ENCODE measurements at regions not wholly inside any gene's neighbourhood (a gene's known extent, or its start where the extent isn't known, plus 50 kb on each side); places are given as distances from the start of the nearest gene placed in this dataset.
A peak's percentile ranks its signal among the peaks of the same experiment; 100 is the strongest.

- TF ChIP-seq TAF1 (IDR thresholded peaks at IDR 0.05; ENCODE audit: borderline replicate concordance, low read depth, low read length) (no peak), POLR2AphosphoS5 (IDR thresholded peaks at IDR 0.05; ENCODE audit: low read depth, low read length) (no peak), POLR2A (IDR thresholded peaks at IDR 0.05; ENCODE audit: low read depth, low read length) (no peak)
- FAIRE-seq: no peak
- DNase-seq (ENCODE audit: insufficient read length): no peak
Observed at GRCh38 chr3:63048367-63049326, 173.4 kb upstream of the CADPS start.

- TF ChIP-seq TAF1 (IDR thresholded peaks at IDR 0.05; ENCODE audit: borderline replicate concordance, low read depth, low read length) (no peak), POLR2A (IDR thresholded peaks at IDR 0.05; ENCODE audit: low read depth, low read length) (no peak), POLR2AphosphoS5 (IDR thresholded peaks at IDR 0.05; ENCODE audit: low read depth, low read length) (no peak)
- DNase-seq (ENCODE audit: insufficient read length) (no peak), FAIRE-seq (no peak)
Observed at GRCh38 chr3:63050548-63051177, 175.4 kb upstream of the CADPS start.

GRCh38 chr3:63051920-63052319 lies 176.7 kb upstream of the CADPS start:
- TF ChIP-seq POLR2A (IDR thresholded peaks at IDR 0.05; ENCODE audit: low read depth, low read length) (no peak), POLR2AphosphoS5 (IDR thresholded peaks at IDR 0.05; ENCODE audit: low read depth, low read length) (no peak), TAF1 (IDR thresholded peaks at IDR 0.05; ENCODE audit: borderline replicate concordance, low read depth, low read length) (no peak)
- DNase-seq (ENCODE audit: insufficient read length) (no peak), FAIRE-seq (no peak)

GRCh38 chr3:63056932-63057331 lies 181.7 kb upstream of the CADPS start:
- FAIRE-seq: no peak
- no peak for TF ChIP-seq POLR2A (IDR thresholded peaks at IDR 0.05; ENCODE audit: low read depth, low read length)
- TF ChIP-seq POLR2AphosphoS5 (IDR thresholded peaks at IDR 0.05; ENCODE audit: low read depth, low read length): no peak
- DNase-seq (ENCODE audit: insufficient read length): no peak

GRCh38 chr3:63060412-63060811 lies 185.2 kb upstream of the CADPS start:
- FAIRE-seq: no peak
- TF ChIP-seq POLR2AphosphoS5 (IDR thresholded peaks at IDR 0.05; ENCODE audit: low read depth, low read length): no peak
- no peak for TF ChIP-seq POLR2A (IDR thresholded peaks at IDR 0.05; ENCODE audit: low read depth, low read length)
- TF ChIP-seq TAF1 (IDR thresholded peaks at IDR 0.05; ENCODE audit: borderline replicate concordance, low read depth, low read length): no peak
- no peak for DNase-seq (ENCODE audit: insufficient read length)

- no peak for DNase-seq (ENCODE audit: insufficient read length)
- no peak for FAIRE-seq
- TF ChIP-seq TAF1 (IDR thresholded peaks at IDR 0.05; ENCODE audit: borderline replicate concordance, low read depth, low read length): no peak
- TF ChIP-seq POLR2AphosphoS5 (IDR thresholded peaks at IDR 0.05; ENCODE audit: low read depth, low read length): no peak
Observed at GRCh38 chr3:63061449-63061848, 186.2 kb upstream of the CADPS start.

- TF ChIP-seq POLR2A (IDR thresholded peaks at IDR 0.05; ENCODE audit: low read depth, low read length) (no peak), TAF1 (IDR thresholded peaks at IDR 0.05; ENCODE audit: borderline replicate concordance, low read depth, low read length) (no peak), POLR2AphosphoS5 (IDR thresholded peaks at IDR 0.05; ENCODE audit: low read depth, low read length) (no peak)
- DNase-seq (ENCODE audit: insufficient read length) (no peak), FAIRE-seq (no peak)
Observed at GRCh38 chr3:63064209-63064755, 189.1 kb upstream of the CADPS start.

GRCh38 chr3:63067999-63068645 lies 192.9 kb upstream of the CADPS start:
- peak; percentile 36 for FAIRE-seq
- no peak for TF ChIP-seq TAF1 (IDR thresholded peaks at IDR 0.05; ENCODE audit: borderline replicate concordance, low read depth, low read length)
- no peak for TF ChIP-seq POLR2AphosphoS5 (IDR thresholded peaks at IDR 0.05; ENCODE audit: low read depth, low read length)
- no peak for TF ChIP-seq POLR2A (IDR thresholded peaks at IDR 0.05; ENCODE audit: low read depth, low read length)
- no peak for DNase-seq (ENCODE audit: insufficient read length)

GRCh38 chr3:63069806-63070475 lies 194.7 kb upstream of the CADPS start:
- FAIRE-seq: no peak
- no peak for DNase-seq (ENCODE audit: insufficient read length)
- no peak for TF ChIP-seq POLR2A (IDR thresholded peaks at IDR 0.05; ENCODE audit: low read depth, low read length)
- no peak for TF ChIP-seq TAF1 (IDR thresholded peaks at IDR 0.05; ENCODE audit: borderline replicate concordance, low read depth, low read length)
- TF ChIP-seq POLR2AphosphoS5 (IDR thresholded peaks at IDR 0.05; ENCODE audit: low read depth, low read length): no peak

- TF ChIP-seq POLR2A (IDR thresholded peaks at IDR 0.05; ENCODE audit: low read depth, low read length): no peak
- no peak for TF ChIP-seq TAF1 (IDR thresholded peaks at IDR 0.05; ENCODE audit: borderline replicate concordance, low read depth, low read length)
- TF ChIP-seq POLR2AphosphoS5 (IDR thresholded peaks at IDR 0.05; ENCODE audit: low read depth, low read length): no peak
- no peak for FAIRE-seq
- no peak for DNase-seq (ENCODE audit: insufficient read length)
Observed at GRCh38 chr3:63070476-63070810, 195.2 kb upstream of the CADPS start.

- DNase-seq (ENCODE audit: insufficient read length) (no peak), FAIRE-seq (no peak)
- TF ChIP-seq TAF1 (IDR thresholded peaks at IDR 0.05; ENCODE audit: borderline replicate concordance, low read depth, low read length): no peak
Observed at GRCh38 chr3:63076357-63076756, 201.1 kb upstream of the CADPS start.

All from GM12892 (cell line).